ENCODE measurements at regions not wholly inside any gene's neighbourhood (a gene's known extent, or its start where the extent isn't known, plus 50 kb on each side); places are given as distances from the start of the nearest gene placed in this dataset.

- intact Hi-C loops (cut with DNase I, micrococcal nuclease) = no loop called here
- DNase-seq = no peak
- TF ChIP-seq CTCF (IDR thresholded peaks at IDR 0.05) = no peak
- no peak for ATAC-seq
- H3K9me3 ChIP-seq = no peaks in the 10 kb centered on the region
- H3K4me3 ChIP-seq = no peak overlapping the region
- no peaks in the 10 kb centered on the region for H3K36me3 ChIP-seq (ENCODE audit: low read depth)
- no peaks in the 10 kb centered on the region for H3K4me1 ChIP-seq (ENCODE audit: low read depth)
Observed at GRCh38 chr14:58779376-58779775, 141.6 kb downstream of the DACT1 start.

GRCh38 chr14:58780185-58780584 lies 142.4 kb downstream of the DACT1 start:
- intact Hi-C loops (cut with DNase I, micrococcal nuclease) = no loop called here
- no peak for TF ChIP-seq CTCF (IDR thresholded peaks at IDR 0.05)
- DNase-seq (no peak), ATAC-seq (no peak)
- Histone ChIP-seq H3K4me1 (ENCODE audit: low read depth) (no peaks in the 10 kb centered on the region), H3K9me3 (no peaks in the 10 kb centered on the region), H3K4me3 (no peak overlapping the region), H3K36me3 (ENCODE audit: low read depth) (no peaks in the 10 kb centered on the region)

GRCh38 chr14:58780605-58781004 lies 142.8 kb downstream of the DACT1 start:
- DNase-seq (peak in 1 of 3 donors; percentile 40), ATAC-seq (peak; percentile 90)
- H3K4me1 ChIP-seq (ENCODE audit: low read depth) = no peaks in the 10 kb centered on the region
- H3K36me3 ChIP-seq (ENCODE audit: low read depth) = no peaks in the 10 kb centered on the region
- no peaks in the 10 kb centered on the region for H3K9me3 ChIP-seq
- no peak overlapping the region for H3K4me3 ChIP-seq
- intact Hi-C loops (cut with DNase I, micrococcal nuclease) = no loop called here
- TF ChIP-seq CTCF (IDR thresholded peaks at IDR 0.05) = no peak

GRCh38 chr14:58782011-58782410 lies 144.2 kb downstream of the DACT1 start:
- Histone ChIP-seq H3K9me3 (no peaks in the 10 kb centered on the region), H3K4me1 (ENCODE audit: low read depth) (no peaks in the 10 kb centered on the region), H3K4me3 (no peak overlapping the region), H3K36me3 (ENCODE audit: low read depth) (no peaks in the 10 kb centered on the region)
- DNase-seq (no peak), ATAC-seq (no peak)
- intact Hi-C loops (cut with DNase I, micrococcal nuclease) = no loop called here
- no peak for TF ChIP-seq CTCF (IDR thresholded peaks at IDR 0.05)

GRCh38 chr14:58783792-58784511 lies 146.2 kb downstream of the DACT1 start:
- no peak for TF ChIP-seq CTCF (IDR thresholded peaks at IDR 0.05)
- Histone ChIP-seq H3K4me1 (ENCODE audit: low read depth) (no peaks in the 10 kb centered on the region), H3K36me3 (ENCODE audit: low read depth) (no peaks in the 10 kb centered on the region), H3K9me3 (no peaks in the 10 kb centered on the region), H3K4me3 (no peak overlapping the region)
- DNase-seq (no peak), ATAC-seq (no peak)
- intact Hi-C loops (cut with DNase I, micrococcal nuclease) = no loop called here

GRCh38 chr14:58784931-58785330 lies 147.2 kb downstream of the DACT1 start:
- DNase-seq (no peak), ATAC-seq (no peak)
- intact Hi-C loops (cut with DNase I, micrococcal nuclease) = no loop called here
- H3K9me3 ChIP-seq = no peaks in the 10 kb centered on the region
- no peak overlapping the region for H3K4me3 ChIP-seq
- H3K4me1 ChIP-seq (ENCODE audit: low read depth) = no peaks in the 10 kb centered on the region
- no peak for TF ChIP-seq CTCF (IDR thresholded peaks at IDR 0.05)
- H3K36me3 ChIP-seq (ENCODE audit: low read depth) = no peaks in the 10 kb centered on the region

Data from mucosa of descending colon (tissue), 3 donors.